GM12865 (cell line): ENCODE measurements at regions not wholly inside any gene's neighbourhood (a gene's known extent, or its start where the extent isn't known, plus 50 kb on each side); places are given as distances from the start of the nearest gene placed in this dataset.

Experiments
- DNase-seq: peaks from one replicate; pipeline ENCODE4 v3.0.0; 2010; ENCODE audit warnings: low read depth
- H3K4me3 ChIP-seq: 2 replicates; pipeline ENCODE4 v1.5.1; 2011; ENCODE audit warnings: mild to moderate bottlenecking, low read depth, low read length, control low read depth
- TF ChIP-seq, protein P1 (sequence below): IDR thresholded peaks from 2 replicates; pipeline ENCODE4 v1.5.1; 2011; ENCODE audit warnings: low read length, control low read depth, low read depth, inconsistent platforms; ENCODE audit not compliant: insufficient read depth; ENCODE audit errors: missing control alignments

- TF ChIP-seq, protein P1, sequence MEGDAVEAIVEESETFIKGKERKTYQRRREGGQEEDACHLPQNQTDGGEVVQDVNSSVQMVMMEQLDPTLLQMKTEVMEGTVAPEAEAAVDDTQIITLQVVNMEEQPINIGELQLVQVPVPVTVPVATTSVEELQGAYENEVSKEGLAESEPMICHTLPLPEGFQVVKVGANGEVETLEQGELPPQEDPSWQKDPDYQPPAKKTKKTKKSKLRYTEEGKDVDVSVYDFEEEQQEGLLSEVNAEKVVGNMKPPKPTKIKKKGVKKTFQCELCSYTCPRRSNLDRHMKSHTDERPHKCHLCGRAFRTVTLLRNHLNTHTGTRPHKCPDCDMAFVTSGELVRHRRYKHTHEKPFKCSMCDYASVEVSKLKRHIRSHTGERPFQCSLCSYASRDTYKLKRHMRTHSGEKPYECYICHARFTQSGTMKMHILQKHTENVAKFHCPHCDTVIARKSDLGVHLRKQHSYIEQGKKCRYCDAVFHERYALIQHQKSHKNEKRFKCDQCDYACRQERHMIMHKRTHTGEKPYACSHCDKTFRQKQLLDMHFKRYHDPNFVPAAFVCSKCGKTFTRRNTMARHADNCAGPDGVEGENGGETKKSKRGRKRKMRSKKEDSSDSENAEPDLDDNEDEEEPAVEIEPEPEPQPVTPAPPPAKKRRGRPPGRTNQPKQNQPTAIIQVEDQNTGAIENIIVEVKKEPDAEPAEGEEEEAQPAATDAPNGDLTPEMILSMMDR: no peak
- no peak for DNase-seq
- no peak overlapping the region for H3K4me3 ChIP-seq
Measured at GRCh38 chr12:73067616-73068015, 795.4 kb downstream of the TRHDE start.

- DNase-seq: no peak
- TF ChIP-seq, protein P1: no peak
- H3K4me3 ChIP-seq: no peak overlapping the region
Measured at GRCh38 chr12:73072214-73072613, 800.0 kb downstream of the TRHDE start.

GRCh38 chr12:73076760-73077159, 804.6 kb downstream of the TRHDE start:
- H3K4me3 ChIP-seq: no peak overlapping the region
- TF ChIP-seq, protein P1: no peak
- DNase-seq: no peak

- H3K4me3 ChIP-seq: no peak overlapping the region
- TF ChIP-seq, protein P1: no peak
- no peak for DNase-seq
Measured at GRCh38 chr12:73083736-73084135, 811.6 kb downstream of the TRHDE start.

DNA sequence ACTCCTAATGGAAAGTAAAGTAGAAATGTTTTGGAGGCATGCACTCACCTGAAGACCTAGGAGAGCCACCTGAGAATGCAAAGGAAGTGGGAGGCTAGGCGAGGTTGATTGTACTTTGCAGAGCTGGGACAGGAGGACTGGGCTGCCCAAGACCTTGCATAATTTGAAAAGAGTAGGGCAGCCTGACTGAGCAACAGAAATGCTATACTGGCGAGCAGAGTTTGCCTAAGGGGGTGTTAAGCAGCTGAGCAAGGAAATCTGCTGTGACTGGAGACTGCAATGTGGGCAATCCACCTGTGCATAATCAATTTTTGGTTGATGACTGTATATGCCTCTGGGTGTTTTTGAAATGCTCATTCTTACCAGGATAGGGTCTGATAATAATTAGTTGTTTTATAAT, 834.1 kb downstream of the TRHDE start:
- DNase-seq: no peak
- TF ChIP-seq, protein P1: no peak

DNA sequence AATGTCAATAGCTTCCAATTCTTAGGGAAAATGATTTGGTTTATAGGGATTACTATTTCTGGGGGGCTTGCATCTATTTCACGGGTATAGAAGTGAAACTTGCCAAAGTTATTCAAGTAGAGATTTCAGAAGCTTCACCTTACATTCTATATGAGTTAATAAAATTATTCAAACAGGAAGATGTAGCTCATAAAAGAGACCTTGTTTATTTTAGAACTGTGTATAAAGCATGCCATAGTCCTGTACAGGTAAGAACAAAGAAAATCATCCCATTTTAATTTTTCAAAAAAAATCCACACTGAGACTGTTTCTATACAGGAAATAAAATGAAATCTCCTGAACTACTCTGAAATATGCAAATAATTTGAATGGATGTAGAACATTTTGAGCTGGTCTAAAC, 834.7 kb downstream of the TRHDE start:
- no peak for DNase-seq
- H3K4me3 ChIP-seq: no peak overlapping the region
- TF ChIP-seq, protein P1: no peak

More for the DNA sequence above, 834.1 kb downstream of the TRHDE start:
- H3K4me3 ChIP-seq: no peak overlapping the region

DNA sequence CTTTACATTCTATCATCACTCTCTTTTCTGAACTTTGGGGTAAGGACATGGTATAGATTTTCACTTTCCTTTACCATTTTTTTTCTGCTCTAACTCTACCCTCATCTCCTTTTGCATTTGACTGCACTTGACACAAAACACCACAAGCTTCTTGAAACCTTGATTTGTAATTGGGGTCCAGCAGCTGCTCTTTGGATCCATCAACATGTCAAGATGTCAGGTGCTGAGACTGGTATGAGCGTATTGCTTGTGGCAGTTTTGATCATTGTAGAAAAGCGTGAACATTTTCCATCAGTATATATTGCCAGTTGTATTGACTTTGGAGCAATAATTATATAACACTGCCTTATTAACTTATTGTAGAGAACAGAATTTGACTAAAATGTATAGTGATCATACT, 838.6 kb downstream of the TRHDE start:
- TF ChIP-seq, protein P1: no peak
- no peak overlapping the region for H3K4me3 ChIP-seq
- no peak for DNase-seq
